GM19467 (cell line): ENCODE measurements at regions not wholly inside any gene's neighbourhood (a gene's known extent, or its start where the extent isn't known, plus 50 kb on each side); places are given as distances from the start of the nearest gene placed in this dataset.

Source experiments
- ATAC-seq: cut with Tn5 transposase; IDR thresholded peaks from one replicate; pipeline ENCODE4 v1.9.1; 2021; ENCODE audit warnings: mild to moderate bottlenecking, moderate library complexity; ENCODE audit not compliant: unreplicated experiment

DNA sequence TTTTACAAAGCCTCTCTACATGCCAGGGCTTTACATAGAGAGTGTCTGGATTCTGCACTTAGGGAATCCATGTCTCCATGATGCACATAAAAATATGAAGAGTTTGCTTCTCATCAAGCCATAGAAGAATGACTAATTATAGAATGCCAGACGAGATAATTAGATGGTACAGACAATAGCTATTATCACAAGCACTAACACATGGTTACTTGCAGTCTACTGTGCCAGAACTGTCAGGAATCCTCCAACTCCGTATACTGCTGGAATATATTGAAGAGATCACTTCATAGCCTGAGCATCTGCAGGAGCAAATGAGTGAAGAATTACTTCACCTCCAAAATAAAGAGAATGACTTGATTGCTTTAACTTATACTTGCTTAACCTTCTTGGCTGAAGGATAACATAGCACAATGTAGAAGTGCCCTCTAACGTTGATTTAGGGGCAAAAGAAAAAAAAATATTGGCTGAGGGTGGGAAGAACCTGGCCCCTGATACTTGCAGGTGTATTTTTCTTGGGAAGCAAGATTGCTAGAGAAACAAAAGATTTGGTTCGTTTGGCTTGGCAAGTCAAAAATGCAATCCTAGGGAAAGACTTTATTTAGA is 272.8 kb upstream of the FAR2 start:
- ATAC-seq, result no peak

DNA sequence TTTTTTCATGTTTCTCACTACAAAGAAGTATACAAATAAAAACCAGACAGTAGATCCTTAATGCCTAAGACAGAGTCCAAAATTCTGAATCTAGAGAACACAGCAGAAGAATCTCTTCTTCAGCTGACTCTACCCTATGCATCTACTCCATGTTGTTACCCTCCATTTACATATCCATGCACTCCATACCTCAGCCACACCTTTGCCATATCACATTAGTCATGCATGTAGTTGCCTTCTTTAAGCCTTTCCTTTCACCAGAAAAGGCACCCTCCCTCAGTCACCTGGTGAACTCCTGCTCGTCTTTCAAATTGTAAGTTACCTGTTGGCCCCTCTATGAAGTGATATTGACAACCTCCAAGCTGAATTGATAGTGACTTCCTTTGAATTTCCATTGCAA is 271.2 kb upstream of the FAR2 start:
- no peak for ATAC-seq

GRCh38 chr12:28878629-28879028 is 270.4 kb upstream of the FAR2 start:
- no peak for ATAC-seq

GRCh38 chr12:28879379-28879778 is 269.7 kb upstream of the FAR2 start:
- no peak for ATAC-seq

DNA sequence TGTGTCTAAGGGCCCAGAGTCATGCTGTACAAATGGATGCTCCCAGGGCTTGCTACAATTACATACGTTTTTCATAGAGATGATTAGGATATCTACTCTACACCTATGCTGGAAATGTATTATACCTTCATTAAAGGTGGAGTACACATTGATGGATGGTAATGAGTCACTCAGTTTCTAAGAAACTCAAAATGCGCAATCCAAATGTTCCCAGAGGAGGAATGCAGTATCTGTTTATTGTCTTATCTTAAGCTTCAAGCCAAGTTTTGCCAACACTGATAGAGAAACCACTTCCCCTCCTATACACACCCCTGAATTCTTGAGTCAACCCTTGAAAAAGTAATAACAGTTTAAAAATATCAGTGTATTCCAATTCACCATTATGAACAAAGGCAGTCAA is 266.6 kb upstream of the FAR2 start:
- no peak for ATAC-seq

DNA sequence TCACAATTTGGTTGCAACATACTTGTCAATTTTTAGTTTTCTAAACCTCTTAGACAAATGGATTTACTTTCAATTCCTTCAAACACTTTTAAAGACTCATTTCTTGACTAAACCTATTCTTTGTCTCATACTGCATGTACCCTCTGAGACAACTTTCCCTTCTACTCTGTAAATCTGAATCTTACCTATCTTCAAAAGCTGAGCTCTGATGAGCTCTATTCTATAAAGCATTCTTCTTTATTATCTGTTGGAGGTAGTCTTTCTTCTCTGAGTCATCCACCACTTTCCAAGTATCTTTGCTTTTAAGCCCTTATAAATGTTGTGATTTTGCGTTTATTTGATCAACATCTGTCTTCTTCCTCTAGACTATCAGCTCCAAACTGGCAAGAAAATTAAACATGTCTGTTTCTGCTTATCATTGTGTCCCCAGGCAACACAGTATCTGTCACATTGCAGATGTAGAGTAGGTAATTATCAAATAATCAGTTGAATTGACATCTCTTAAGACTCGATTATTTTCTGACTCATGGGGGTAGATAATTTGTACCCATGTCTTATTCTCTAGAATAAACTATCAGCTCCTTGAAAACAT is 265.6 kb upstream of the FAR2 start:
- ATAC-seq, result no peak

DNA sequence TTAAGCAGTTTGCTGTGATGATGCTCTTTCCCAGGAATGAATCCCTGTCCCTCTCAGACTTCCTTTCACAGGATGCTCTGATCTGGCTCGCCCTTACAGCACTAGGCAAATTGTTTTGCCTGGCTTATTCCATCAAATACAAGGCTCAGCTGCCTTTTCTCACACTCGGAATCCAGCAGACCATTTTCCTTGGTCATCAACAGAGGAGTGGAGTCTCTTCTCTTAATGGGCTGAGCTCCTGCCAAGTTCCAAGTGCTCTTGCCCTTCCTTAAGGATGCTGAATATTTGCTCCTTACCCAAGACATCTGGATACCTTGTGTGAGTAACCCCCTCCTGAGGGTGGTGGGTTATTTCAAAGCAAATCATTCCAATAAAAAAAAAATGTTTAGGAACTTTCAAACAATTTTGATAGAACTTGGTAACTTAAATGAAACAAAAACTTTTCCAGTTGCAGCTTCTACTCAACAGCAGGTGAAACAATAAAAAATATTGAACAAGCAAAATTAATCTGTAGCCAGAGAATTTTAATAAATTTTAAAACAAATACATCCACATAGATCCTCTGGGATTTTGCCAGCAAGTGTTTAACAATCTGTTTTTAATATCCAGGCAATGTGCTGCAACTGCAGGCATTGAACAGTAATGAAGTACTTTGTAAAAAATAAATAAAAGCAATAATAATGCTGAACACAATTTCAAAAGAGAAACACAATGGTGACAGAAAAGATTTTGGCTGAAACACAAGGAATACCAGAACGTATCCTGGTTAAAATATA is 264.0 kb upstream of the FAR2 start:
- ATAC-seq, result no peak

- ATAC-seq, result no peak
Observed at GRCh38 chr12:28885928-28886327, 263.1 kb upstream of the FAR2 start.

- no peak for ATAC-seq
Observed at GRCh38 chr12:28887461-28887990, 261.6 kb upstream of the FAR2 start.

GRCh38 chr12:28890664-28891063 is 258.4 kb upstream of the FAR2 start:
- ATAC-seq, result no peak

- no peak for ATAC-seq
Observed at GRCh38 chr12:28891126-28891525, 258.0 kb upstream of the FAR2 start.

GRCh38 chr12:28893365-28893764 is 255.7 kb upstream of the FAR2 start:
- no peak for ATAC-seq

DNA sequence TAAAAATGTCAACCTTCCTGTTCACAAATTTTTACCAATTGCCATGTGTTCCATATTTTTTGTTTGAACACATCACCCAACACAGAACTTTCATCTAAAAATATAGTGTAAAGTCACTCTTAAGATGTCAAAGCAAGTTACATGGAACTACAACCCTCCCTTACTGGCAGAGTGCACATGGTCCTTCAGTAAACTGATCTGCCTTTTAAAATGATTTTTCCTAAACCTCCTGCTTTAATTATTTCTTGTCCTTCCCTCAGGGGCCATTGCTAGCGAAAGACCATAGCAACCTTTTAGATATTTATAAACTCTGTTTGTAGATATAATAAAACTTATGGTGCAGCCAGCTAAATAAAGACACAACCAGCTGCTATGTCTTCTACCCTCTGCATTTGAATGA is 255.2 kb upstream of the FAR2 start:
- ATAC-seq, result no peak

DNA sequence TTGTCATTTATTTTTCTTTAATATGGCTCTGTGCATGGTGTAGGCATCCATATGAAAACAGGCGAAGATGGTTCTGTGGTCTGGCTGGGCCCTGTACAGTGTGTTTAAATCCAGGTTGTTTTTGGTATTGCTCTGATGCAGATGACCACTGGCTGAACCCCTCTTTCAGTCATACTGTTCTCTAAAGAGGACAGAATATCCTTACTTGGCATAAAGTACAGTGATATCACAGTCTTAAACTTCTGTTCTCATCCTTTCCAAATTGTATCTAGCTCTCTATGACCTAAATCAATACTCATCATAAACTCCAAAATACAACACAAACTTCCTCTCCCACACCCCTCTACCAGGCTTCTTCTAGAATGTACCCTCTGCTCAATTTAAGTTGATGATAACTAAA is 252.7 kb upstream of the FAR2 start:
- ATAC-seq, result no peak

GRCh38 chr12:28898038-28898437 is 251.0 kb upstream of the FAR2 start:
- no peak for ATAC-seq

- ATAC-seq, result no peak
Observed at GRCh38 chr12:28899951-28900350, 249.1 kb upstream of the FAR2 start.

- ATAC-seq, result no peak
Observed at GRCh38 chr12:28905220-28905955, 243.7 kb upstream of the FAR2 start.

DNA sequence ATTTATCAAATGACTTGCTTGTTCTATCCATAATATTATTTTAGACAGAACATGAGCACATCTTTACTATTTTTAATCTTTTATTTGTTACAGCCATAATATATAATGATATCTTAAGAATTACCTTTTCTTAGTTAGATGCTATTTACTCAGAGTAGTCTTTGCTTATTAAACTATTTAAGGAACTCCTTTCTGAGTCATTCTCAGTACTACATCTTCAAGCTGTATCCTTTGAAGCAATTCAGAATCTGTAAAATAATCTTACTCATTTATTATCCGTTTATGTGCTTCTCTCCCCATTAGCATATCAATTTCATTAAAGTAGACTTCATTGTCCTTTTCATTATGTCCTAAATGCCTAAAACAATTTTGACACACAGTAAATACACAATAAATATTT is 240.4 kb upstream of the FAR2 start:
- no peak for ATAC-seq

- no peak for ATAC-seq
Observed at GRCh38 chr12:28909291-28909690, 239.8 kb upstream of the FAR2 start.

GRCh38 chr12:28925719-28926376 is 223.2 kb upstream of the FAR2 start:
- no peak for ATAC-seq

- no peak for ATAC-seq
Observed at GRCh38 chr12:28930704-28931103, 218.4 kb upstream of the FAR2 start.
